NOMO-1 treated with dmso at 0.1 percent for 144 hours (cell line): ENCODE measurements at regions not wholly inside any gene's neighbourhood (a gene's known extent, or its start where the extent isn't known, plus 50 kb on each side); places are given as distances from the start of the nearest gene placed in this dataset.
"Not testable (repeated sequence)": the region's sequence is repeated elsewhere in the genome, so short reads cannot be mapped to it uniquely, and the experiment has no call there.

Experiments
- DNase-seq: peaks from one replicate; lab custom pipeline; 2025; ENCODE audit not compliant: unreplicated experiment; lab: John Stamatoyannopoulos, UW

GRCh38 chr6:112853162-112853561 is 506.0 kb downstream of the RFPL4B start:
- DNase-seq, result no peak

- DNase-seq, result no peak
These were observed 516.6 kb downstream of the RFPL4B start for GRCh38 chr6:112863753-112864152.

GRCh38 chr6:112865131-112865530 is 518.0 kb downstream of the RFPL4B start:
- no peak for DNase-seq

- DNase-seq, result no peak
These were observed 527.8 kb downstream of the RFPL4B start for GRCh38 chr6:112874881-112875280.

GRCh38 chr6:112877134-112878100 is 530.3 kb downstream of the RFPL4B start:
- no peak for DNase-seq

- DNase-seq, result no peak
These were observed 532.8 kb downstream of the RFPL4B start for GRCh38 chr6:112879920-112880413.

- no peak for DNase-seq
These were observed 533.9 kb downstream of the RFPL4B start for GRCh38 chr6:112881027-112881426.

GRCh38 chr6:112881828-112882780 is 535.0 kb downstream of the RFPL4B start:
- no peak for DNase-seq

GRCh38 chr6:112883095-112883494 is 536.0 kb downstream of the RFPL4B start:
- DNase-seq, result no peak

GRCh38 chr6:112886415-112886814 is 539.3 kb downstream of the RFPL4B start:
- DNase-seq, result no peak

- not testable (repeated sequence) for DNase-seq
These were observed 540.3 kb downstream of the RFPL4B start for GRCh38 chr6:112887424-112887823.

GRCh38 chr6:112899541-112899940 is 552.4 kb downstream of the RFPL4B start:
- DNase-seq, result no peak

- DNase-seq, result no peak
These were observed 556.2 kb downstream of the RFPL4B start for GRCh38 chr6:112903361-112903760.

GRCh38 chr6:112906726-112907125 is 559.6 kb downstream of the RFPL4B start:
- DNase-seq, result no peak

GRCh38 chr6:112909781-112910180 is 562.7 kb downstream of the RFPL4B start:
- no peak for DNase-seq

GRCh38 chr6:112910256-112910655 is 563.1 kb downstream of the RFPL4B start:
- no peak for DNase-seq

- no peak for DNase-seq
These were observed 564.8 kb downstream of the RFPL4B start for GRCh38 chr6:112911959-112912358.

GRCh38 chr6:112912416-112913101 is 565.4 kb downstream of the RFPL4B start:
- DNase-seq, result no peak

GRCh38 chr6:112919744-112920143 is 572.6 kb downstream of the RFPL4B start:
- not testable (repeated sequence) for DNase-seq

- DNase-seq, result no peak
These were observed 573.9 kb downstream of the RFPL4B start for GRCh38 chr6:112920994-112921393.
